Right lobe of liver (tissue), 4 donors: ENCODE measurements at regions not wholly inside any gene's neighbourhood (a gene's known extent, or its start where the extent isn't known, plus 50 kb on each side); places are given as distances from the start of the nearest gene placed in this dataset.

Experiments used
- CTCF ChIP-seq, 4 donors: fragments of 200-600 bp in 3 of 4; fragments of 450-650 bp in 1 of 4; IDR thresholded peaks; one replicate each; pipeline versions ENCODE4 v1.5.1 to v1.8.0; 2016 to 2022; ENCODE audit warnings: antibody characterized with exemption in 4 of 4, mild to moderate bottlenecking in 2 of 4
- POLR2A ChIP-seq: fragments of 450-650 bp; IDR thresholded peaks from one replicate; pipeline ENCODE4 v1.6.1; 2017; ENCODE audit warnings: antibody characterized with exemption, mild to moderate bottlenecking
- donor health status: DM: no; HTN: no; CAD: no.
- donor health status: DM: no; HTN: no; CAD: no.
- donor health status: DM: no; HTN: yes; CAD: no.

- TF ChIP-seq CTCF (IDR thresholded peaks at IDR 0.05), result no peak
- TF ChIP-seq POLR2A, result no peak
These were observed 120.0 kb upstream of the MDM1 start for GRCh38 chr12:68452078-68452715.
